ENCODE measurements at regions not wholly inside any gene's neighbourhood (a gene's known extent, or its start where the extent isn't known, plus 50 kb on each side); places are given as distances from the start of the nearest gene placed in this dataset.

DNA sequence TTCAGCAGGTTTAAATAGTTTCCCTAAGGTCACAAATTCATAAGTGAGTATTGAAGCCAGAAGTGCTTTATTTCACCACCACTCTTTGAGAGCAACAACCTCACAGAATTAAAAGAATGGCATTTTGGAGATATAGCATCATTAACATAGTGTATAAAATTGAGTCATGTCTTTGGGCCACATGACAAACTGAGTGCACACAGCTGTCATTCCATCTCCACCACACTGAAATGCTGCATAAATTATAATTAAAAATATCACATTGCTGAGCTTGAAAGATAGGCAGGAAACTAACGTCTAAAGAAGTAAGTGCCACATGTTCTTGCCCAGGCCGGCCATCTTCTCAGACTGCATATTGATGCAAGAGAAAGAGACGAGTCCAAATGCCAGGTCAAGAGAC lies 897.9 kb upstream of the CNTNAP5 start:
- DNase-seq (ENCODE audit: low read depth), result no peak

DNA sequence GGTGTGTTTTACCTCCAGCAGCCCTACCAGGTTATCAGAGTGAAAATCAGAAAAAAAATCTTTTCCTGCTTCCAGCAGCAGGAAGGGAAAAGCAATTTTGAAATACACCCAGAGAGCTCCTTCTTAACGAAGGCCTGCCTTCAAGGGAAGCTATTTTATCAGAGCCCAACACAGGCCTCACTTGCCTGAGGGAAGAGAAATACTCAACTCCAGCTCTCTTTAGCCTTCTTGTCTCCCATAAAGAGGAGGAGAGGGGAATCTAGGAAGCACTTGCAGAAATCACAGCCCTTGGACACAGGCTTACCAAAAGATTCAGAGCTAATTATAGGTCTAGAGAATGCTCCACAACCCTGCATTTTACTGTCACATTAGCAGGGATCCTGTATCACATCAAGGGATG lies 896.1 kb upstream of the CNTNAP5 start:
- no peak for DNase-seq (ENCODE audit: low read depth)

DNA sequence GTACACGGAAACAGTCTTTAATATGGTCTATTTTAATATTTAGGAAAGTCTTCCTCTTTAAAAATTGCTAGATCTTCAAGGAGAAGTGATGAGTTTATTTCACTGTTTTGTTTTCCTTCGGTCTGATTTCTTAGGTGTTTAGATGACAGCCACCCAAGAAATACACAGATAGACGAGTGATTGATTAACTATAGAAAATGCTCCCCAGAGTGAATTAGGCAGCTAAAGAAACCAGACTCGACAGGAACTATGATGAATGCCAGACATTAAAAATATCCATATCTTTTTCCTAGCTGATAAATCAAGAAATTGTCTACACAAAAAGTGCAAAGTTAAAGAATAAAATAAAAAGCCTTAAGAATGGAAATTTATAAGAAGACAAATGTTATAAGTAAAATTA lies 888.7 kb upstream of the CNTNAP5 start:
- DNase-seq (ENCODE audit: low read depth), result no peak

DNA sequence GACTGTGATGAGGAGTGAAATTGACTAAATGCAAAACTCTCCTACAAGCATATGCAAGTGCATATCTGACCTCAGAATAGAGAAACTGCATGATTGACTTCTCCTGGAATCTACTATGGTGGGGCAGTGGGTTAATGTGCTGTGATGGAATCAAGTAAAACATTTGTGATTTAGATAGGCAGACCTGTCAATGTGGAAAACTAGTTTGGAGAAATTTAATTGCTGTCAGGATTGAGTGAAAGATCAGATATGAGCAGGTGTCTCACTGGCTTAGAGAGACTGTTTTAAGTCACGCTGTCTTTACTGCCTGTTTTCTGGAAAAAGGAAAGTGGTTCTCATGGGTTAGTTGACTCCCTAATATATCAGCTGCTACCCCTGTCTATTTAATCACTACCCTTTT lies 881.0 kb upstream of the CNTNAP5 start:
- no peak for DNase-seq (ENCODE audit: low read depth)

DNA sequence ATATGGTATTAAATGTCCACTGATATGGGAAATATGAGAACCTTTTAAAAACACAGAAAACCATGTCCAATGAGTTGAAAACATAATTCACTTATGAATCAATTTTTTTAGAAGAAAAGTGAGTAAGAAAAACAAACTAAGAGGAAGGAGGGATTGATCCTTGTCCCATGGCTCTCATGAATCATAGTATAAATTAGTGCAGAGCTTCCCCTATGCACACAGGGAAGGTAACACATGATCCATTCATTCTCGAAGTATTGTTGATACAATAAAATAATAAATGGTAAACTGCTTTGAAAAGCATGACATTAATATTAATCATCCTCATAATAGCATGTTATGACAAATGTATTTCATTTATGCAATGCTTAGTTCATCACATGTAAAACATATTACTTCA lies 872.0 kb upstream of the CNTNAP5 start:
- DNase-seq (ENCODE audit: low read depth), result no peak

DNA sequence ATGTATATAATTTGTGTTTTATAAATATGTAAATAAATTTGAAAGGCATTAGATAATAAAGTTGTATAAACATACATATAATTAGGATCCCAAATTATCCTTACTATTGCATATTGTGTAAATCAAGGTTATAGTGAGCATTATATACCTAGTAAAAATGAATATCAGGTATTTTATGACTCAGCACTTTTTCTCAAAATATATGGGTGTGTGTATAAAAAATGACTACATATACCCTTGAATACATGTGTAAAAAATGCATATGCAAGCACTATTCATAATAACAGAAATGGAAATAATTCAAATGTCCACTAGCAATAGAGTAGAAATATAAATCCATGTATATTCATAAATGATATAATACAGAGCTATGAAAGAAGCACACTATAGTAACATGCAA lies 870.9 kb upstream of the CNTNAP5 start:
- DNase-seq (ENCODE audit: low read depth), result no peak

DNA sequence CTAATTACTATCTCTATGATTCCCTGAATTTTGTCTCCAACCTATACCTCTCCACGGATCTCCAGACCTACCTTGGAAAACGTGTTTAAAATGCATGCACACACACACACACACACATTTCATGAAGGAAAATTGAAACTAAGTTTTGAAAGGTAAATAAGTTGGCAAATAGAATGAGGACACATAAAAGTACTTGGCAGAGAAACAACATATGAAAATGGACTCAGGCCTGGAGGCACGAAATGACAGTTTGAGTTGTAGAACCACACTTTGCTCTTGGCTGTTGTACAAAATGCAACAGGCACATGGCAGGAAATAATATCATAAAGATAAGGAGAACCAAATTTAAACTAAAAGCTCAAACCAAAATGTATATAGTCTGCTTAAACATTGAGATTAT lies 868.1 kb upstream of the CNTNAP5 start:
- no peak for DNase-seq (ENCODE audit: low read depth)

DNA sequence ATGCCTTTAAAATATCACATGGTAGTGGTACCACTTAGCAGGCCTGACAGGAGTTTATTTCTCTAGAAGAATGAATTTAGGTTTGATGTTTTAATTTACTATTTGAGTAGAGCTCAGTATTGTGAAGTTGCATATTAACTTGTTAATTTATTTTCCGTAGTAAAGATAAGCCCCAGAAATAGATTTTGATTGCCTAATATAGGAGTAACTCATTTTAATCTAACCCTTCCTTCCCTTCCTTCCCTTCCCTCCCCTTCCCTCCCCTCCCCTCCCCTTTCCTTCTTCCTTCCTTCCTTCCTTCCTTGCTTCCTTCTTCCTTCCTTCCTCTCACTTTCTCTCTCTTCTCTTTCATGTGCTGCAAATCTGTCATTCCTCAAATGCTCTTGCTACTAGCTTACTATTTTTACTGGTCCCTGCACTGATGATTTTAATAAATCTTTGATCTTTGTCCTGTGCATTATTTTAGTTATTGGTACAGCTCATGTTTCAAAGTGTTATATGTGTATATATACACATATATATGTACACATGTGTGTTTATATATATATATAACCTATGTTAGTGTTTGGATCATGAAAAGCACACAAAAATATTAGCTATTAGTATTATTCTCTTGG lies 862.6 kb upstream of the CNTNAP5 start:
- DNase-seq (ENCODE audit: low read depth), result no peak

DNA sequence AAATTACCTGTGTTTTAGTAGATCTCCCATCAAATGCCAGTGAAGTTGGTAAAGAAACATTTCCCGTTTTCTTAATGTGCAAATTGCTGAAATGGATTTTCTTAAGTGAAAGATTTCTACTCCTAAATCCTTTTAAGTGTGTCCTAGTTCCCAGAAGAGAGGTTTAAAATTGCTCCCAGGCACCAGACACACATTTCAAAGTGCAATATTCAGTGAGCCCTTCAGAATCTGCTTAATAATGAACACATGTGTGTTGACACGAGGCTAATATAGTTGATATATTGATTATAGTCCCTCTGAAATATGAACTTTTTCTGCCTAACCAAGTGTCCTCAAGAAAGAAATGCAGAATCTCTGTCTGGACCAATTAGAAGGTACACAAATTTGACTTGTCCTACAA lies 861.7 kb upstream of the CNTNAP5 start:
- no peak for DNase-seq (ENCODE audit: low read depth)

DNA sequence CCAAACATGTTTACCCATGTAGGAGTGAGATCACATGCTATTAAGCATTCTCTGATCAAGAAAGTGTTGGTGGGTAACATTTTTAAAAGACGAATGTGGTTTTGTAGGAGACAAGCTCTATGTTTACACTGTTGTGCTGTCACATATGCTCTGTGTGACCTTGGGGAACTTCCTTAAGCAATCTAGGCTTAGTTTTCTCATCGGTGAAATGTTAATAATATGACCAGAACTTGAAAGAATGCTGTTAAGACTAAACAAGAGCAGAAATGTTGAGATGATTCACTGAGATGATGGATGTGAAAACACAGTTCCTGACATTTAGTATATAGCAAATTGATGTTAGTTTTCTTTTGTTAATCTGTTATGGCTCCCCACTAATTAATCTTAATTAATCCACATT lies 860.9 kb upstream of the CNTNAP5 start:
- DNase-seq (ENCODE audit: low read depth), result no peak

DNA sequence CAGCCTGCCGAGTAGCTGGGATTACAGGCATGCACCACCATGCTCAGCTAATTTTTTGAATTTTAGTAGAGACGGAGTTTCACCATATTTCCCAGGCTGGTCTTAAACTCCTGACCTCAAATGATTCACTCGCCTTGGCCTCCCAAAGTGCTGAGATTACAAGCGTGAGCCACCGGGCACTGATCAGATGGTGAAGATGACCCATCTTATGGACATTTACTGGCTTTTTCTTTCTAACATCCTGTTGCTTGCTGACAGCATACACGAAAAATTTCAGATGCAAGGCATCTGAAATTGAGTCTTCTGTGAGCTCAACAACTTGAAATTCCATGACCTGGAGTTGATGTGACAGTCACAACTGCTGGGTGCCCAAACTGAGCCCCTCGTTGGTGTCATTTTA lies 859.5 kb upstream of the CNTNAP5 start:
- no peak for DNase-seq (ENCODE audit: low read depth)

DNA sequence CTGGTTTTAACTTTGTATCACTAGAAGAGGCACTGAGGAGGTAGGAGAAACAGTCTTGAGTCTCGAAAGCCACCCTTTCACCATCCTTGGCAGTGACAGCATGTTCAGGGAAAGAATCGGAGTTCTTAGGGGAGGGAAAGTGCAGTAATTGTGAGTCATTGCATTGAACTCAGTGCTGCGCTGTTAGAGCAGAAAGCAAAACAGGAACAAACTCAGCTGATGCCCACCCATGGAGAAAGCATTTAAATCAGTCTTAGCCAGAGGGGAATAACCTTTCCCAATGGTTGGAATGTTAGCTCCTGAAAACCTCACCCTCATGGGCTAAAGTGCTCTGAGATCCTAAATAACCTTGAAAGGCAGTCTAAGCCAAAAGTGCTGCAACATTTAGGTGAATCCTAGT lies 845.6 kb upstream of the CNTNAP5 start:
- no peak for DNase-seq (ENCODE audit: low read depth)

DNA sequence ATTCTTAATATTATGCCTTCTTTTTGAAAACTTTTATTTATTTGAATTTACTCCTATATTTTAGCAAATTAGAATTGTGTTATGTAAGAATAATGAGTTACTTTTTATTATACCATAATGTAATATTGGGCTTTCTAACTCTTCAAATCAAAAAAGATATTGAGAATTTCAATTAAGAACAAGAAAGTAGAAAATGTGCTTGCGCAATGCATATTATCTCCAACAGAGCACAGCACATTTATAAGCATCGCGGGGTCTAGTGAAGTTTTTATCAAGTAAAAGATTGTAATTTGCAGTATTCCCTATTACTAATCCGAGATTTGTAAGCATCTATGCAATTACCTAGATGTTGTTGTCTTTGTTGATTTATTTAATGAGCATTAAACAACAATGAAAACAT lies 829.1 kb upstream of the CNTNAP5 start:
- DNase-seq (ENCODE audit: low read depth), result no peak

DNA sequence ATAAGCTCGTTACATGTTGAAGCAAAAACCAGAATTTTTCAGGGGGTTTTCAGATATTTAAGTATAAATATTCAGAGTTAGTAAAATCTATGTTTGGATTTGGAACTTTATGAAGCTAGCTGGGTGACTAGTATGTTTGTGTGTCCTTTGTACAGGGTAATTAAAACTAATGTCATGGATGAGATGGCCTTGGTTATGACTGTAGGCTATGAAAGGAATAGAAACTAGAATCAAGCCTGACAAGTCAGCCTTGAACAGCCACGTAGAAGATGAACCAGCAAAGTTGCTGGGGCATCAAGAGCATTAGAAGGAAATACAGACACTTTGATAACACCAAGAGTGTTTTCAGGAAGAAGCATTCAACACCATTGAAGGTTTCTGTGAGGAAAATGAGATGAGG lies 825.1 kb upstream of the CNTNAP5 start:
- DNase-seq (ENCODE audit: low read depth), result no peak

DNA sequence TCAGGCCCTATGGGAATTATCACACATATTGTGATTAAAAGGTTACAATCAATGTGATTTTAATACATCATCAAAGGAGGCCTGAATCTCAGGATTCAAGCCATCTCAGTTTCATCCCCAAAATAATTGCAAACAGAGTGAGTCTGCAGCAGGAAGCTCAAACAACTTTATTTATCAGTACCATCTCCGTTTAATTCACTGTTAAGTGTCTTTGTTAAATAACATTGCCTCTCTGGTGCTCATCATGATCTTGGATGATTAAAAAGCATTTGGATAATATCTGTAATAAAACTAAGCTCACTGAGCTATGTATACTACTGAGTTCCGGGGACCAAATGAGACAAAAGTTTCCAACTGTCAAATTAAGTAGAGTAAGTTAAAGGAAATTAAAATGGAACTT lies 817.8 kb upstream of the CNTNAP5 start:
- no peak for DNase-seq (ENCODE audit: low read depth)

DNA sequence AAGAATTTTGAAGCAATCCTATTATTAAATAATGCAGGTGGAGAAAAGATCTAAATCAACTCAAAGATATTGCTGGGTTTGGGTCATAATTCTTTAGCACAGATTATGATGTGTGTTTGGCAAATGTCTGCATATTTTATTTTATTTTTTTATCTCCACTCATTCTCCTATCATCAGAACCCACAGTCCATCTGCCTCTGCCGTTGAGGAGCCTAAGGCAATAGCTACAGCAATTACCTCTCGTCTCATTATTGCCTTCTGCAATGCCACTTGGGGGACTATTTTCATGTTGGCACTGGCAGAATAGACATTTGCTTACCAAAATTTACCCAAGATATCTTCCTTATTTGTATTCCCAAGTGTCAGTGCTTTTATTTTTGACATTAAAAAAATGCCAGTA lies 815.9 kb upstream of the CNTNAP5 start:
- no peak for DNase-seq (ENCODE audit: low read depth)

DNA sequence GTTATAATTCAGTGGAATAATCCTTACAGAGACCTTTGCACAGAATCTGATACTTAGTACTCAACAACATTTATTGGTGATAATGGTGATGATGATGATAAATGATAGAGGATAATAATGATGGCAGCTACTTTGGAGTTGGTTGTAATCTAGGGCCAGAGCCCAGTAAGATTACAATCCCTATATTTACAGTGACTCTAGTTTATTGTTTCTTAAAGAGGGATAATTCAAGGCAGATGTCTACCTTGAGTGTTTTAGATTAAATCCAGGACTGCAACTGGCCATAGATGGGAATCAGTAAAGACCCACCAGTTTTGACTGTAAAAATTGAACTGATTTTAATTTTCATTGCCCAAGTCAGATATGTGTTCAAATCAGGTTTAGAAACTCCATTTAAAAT lies 813.9 kb upstream of the CNTNAP5 start:
- no peak for DNase-seq (ENCODE audit: low read depth)

DNA sequence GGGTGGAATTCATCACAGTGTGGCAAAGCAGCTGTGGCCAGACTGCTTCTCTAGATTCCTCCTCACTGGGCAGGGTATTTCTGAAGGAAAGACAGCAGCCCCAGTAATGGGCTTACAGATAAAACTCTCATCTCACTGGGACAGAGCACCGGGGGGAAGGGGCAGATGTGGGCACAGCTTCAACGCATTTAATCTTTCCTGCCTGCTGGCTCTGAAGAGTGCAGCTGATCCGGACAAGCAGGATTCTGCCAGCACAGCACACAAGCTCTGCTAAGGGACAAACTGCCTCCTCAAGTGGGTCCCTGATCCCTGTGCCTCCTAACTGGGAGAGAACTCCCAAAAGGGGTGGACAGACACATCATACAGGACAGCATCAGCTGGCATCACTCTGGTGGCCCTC lies 779.9 kb upstream of the CNTNAP5 start:
- no peak for DNase-seq (ENCODE audit: low read depth)

DNA sequence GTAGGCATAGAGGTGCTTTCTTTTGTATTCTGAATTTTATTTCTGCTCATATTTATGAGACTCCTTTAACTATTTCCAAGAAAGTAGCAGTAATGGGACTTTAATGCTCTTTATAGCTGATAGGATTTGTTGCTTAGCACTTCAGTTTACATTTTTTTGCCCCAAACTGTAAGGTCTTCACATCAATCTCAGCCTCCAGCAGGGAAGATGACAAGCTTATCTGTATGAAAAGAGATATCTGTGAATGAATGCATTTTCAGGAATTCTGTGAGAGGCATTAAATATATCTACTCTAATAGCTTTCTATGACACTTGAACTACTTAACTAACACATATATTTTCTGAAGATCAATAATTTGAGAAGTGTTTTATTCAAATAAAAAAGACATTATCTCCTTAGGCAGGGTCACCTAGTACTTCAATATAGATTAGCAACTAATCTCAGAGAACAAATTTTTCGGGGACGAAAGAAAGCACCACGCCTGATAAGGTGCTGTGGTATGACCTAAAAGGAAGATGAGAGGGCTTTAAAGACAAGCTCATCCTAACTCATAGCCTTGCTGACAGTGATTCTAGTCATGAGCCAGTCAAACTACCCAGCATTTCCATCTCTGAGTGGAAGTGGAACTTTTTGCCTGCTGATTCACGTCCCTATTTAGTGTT lies 766.1 kb upstream of the CNTNAP5 start:
- no peak for DNase-seq (ENCODE audit: low read depth)

DNA sequence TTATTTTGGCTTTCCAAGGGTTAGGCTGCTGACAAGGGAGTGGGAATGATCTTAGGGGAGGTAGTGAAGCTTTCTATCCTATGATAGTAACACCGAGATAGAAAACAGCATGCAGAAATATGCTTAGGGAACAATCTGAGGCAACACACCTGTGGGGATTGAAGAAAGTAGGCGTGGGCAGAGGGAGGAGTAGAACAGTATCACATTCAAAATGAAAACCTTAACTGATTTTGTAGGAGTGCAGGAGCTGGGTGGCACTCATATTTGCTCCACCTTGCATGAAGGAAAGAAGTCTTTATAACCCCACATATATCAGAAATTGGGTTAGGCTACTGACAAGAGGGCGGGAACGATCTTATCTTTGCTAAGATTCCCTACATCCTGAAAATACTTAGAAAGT lies 762.2 kb upstream of the CNTNAP5 start:
- no peak for DNase-seq (ENCODE audit: low read depth)

DNA sequence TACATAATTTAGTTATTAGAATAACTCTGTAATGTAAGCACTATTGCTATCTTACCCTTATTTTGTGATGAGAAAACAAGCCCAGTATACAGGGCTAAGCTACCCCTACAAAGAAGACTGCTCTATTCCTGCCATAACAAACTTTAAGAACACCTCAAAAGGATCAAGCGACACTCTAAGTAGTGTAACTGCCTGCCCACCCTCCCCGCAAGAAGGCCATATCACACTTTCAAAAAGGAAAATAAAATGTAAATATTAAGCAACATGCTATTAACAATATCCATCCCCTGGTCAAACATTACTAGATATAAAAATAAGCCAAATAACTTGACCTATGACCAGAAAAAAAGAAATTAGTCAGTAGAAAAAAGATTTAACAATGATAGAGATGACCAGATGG lies 741.7 kb upstream of the CNTNAP5 start:
- no peak for DNase-seq (ENCODE audit: low read depth)

DNA sequence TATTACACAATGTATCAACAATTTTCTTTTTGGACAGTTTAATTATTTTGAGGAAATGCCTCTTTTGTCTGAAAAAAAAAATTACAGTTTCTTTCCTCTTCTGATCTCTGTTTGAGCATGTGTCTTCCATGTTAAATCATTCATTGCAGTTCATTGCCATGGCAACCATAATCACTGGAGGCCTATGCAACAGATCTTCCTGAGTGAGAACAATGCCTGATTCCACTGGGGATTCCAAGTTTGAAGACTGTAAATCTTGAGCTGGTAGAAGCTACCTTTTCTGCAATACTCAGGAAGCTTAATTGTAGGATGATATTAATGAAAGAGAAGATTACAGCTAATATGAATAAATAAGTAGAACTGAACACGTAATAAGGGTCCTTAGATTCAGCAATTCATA lies 721.4 kb upstream of the CNTNAP5 start:
- DNase-seq (ENCODE audit: low read depth), result no peak

All from stimulated activated CD8-positive, alpha-beta memory T cell treated with anti-CD3 and anti-CD28 coated beads, Interleukin-12 subunit alpha, Interleukin-12 subunit beta, amount 100 ng/mL, for 4 hours (primary cell).